ENCODE measurements at regions not wholly inside any gene's neighbourhood (a gene's known extent, or its start where the extent isn't known, plus 50 kb on each side); places are given as distances from the start of the nearest gene placed in this dataset.

DNA sequence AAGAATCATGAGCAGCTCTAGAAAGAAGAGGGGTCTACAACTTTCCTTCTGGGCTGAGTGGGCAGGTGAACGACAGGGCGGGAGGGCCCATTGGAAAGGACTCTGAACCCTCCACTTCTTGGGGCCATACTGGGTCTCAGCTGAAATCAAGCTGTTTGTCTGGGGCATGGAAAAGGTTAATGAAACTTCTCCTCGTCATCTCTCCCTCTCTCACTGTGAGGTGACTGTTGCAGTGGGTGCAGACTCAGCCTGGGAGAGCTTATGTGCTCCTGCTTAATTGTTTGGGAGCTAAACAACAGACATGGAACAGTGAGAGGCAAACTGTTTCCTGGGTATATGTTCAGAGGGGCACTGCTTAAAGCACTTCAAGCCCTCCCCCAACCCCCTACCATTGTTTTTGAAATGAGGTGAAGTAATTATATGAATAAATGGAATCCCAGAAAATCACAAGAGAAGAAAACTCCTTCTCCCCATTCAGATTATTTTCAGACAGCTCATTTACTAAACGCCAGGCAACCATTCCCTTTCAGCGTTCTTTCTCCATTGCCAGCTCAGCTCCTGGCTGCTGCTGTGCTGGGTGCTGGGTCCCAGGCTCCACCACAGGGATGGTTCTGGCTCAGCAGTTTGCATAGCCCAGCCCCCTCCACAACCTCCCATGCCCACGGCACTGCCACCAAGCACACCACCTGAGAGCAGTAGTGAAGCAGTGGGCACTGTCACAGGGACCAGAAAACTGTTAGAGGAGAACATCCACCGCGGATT lies 444.9 kb upstream of the TBL1XR1 start:
- peak overlapping the region; percentile 93 for H2AFZ ChIP-seq (ENCODE audit: low read length)

More for the DNA sequence above, 444.9 kb upstream of the TBL1XR1 start:
- Histone ChIP-seq H2BK120ac (replicated peaks; ENCODE audit: low read depth, low read length) (no peak overlapping the region), H4K91ac (replicated peaks; ENCODE audit: insufficient read length, low read length) (peak overlapping the region; percentile 6), H3K9me3 (ENCODE audit: insufficient read depth in 2 of 2, low read depth in 1 of 2, low read length in 1 of 2) (no peaks in the 10 kb centered on the region), H4K8ac (ENCODE audit: extremely low read depth, insufficient read depth, low read length) (no peak overlapping the region), H3K18ac (ENCODE audit: extremely low read depth, low read length) (0 out of 2 replicates have a peak overlapping the region, but pooled peaks have one; percentile 13), H3K4ac (replicated peaks; ENCODE audit: insufficient read length, low read depth, low read length) (no peak overlapping the region), H3K4me2 (ENCODE audit: insufficient read depth in 1 of 2, low read depth in 2 of 2, low read length in 2 of 2) (no peak overlapping the region), H3K23ac (ENCODE audit: insufficient read length) (no peak overlapping the region), H3K4me1 (replicated peaks in 1 of 4; ENCODE audit: control insufficient read depth in 3 of 4, insufficient read depth in 4 of 4, low read length in 3 of 4) (peaks cover 0 to 5% (median 0%) of the 10 kb centered on the region in 4 experiments; a peak in 2 of 7 replicates), H4K5ac (ENCODE audit: insufficient read length, low read depth, low read length) (peak overlapping the region; percentile 5), H3K14ac (ENCODE audit: insufficient read length) (no peak overlapping the region), H2BK5ac (ENCODE audit: low read depth, low read length) (no peak overlapping the region), H3K36me3 (ENCODE audit: control insufficient read depth in 2 of 4, insufficient read depth in 4 of 4, low read length in 3 of 4) (no peaks in the 10 kb centered on the region), H3K9ac (replicated peaks in 1 of 4; ENCODE audit: extremely low read depth in 1 of 4, low read depth in 3 of 4, low read length in 3 of 4) (no peak overlapping the region), H4K20me1 (replicated peaks in 1 of 2; ENCODE audit: control insufficient read depth in 1 of 2, insufficient read depth in 2 of 2, low read length in 2 of 2) (no peaks in the 10 kb centered on the region), H3K79me1 (ENCODE audit: low read depth, low read length) (no peaks in the 10 kb centered on the region), H2BK20ac (ENCODE audit: low read length) (no peak overlapping the region), H3K27me3 (replicated peaks in 1 of 4; ENCODE audit: control insufficient read depth in 3 of 4, extremely low read depth in 1 of 4, insufficient read depth in 3 of 4, low read length in 3 of 4) (no peaks in the 10 kb centered on the region), H2BK12ac (ENCODE audit: low read depth, low read length) (peak overlapping the region; percentile 42; the same call in 1 of the 2 replicates), H3K23me2 (ENCODE audit: low read depth, low read length) (no peaks in the 10 kb centered on the region), H3K79me2 (ENCODE audit: control insufficient read depth in 1 of 2, insufficient read depth in 2 of 2, low read length in 2 of 2) (no peaks in the 10 kb centered on the region), H2AK5ac (ENCODE audit: low read depth, low read length) (no peak overlapping the region), H3K4me3 (ENCODE audit: extremely low read depth in 1 of 4, insufficient read depth in 2 of 4, low read depth in 3 of 4, low read length in 4 of 4) (no peak overlapping the region), H3K27ac (ENCODE audit: low read depth, low read length) (no peak overlapping the region), H3K56ac (replicated peaks; ENCODE audit: insufficient read length, low read depth, low read length) (no peak overlapping the region), H2BK15ac (ENCODE audit: low read length) (no peak overlapping the region; the same call in 1 of the 2 replicates)
- ChIA-PET CTCF (ENCODE audit: partially characterized antibody) (interaction anchor here (0.6 to 1.3 kb wide), 2 partner anchors 17 to 441 kb away, joined by 3 read pairs; no protein-coding TSS in a partner anchor), POLR2A (ENCODE audit: partially characterized antibody) (no interaction called here)
- TF ChIP-seq SIN3A (conservative IDR thresholded peaks at IDR 0.05 in 1 of 2, IDR thresholded peaks at IDR 0.05 in 1 of 2; ENCODE audit: low read depth in 1 of 2, low read length in 2 of 2) (no peak), RXRA (IDR thresholded peaks at IDR 0.05; ENCODE audit: insufficient read depth, low read depth, low read length) (no peak), SIRT6 (IDR thresholded peaks at IDR 0.05; ENCODE audit: low read length) (no peak), SUZ12 (IDR thresholded peaks at IDR 0.05; ENCODE audit: low read length) (no peak), RNF2 (IDR thresholded peaks at IDR 0.05; ENCODE audit: borderline replicate concordance, low read depth, low read length, missing control alignments, poor library complexity, severe bottlenecking) (no peak), FOSL1 (IDR thresholded peaks at IDR 0.05; ENCODE audit: insufficient read depth, low read depth, low read length) (no peak), BACH1 (IDR thresholded peaks at IDR 0.05; ENCODE audit: low read length) (no peak), CBX5 (IDR thresholded peaks at IDR 0.05; ENCODE audit: low read depth, low read length) (no peak), CEBPB (IDR thresholded peaks at IDR 0.05; ENCODE audit: low read depth, low read length) (no peak), KDM5A (IDR thresholded peaks at IDR 0.05; ENCODE audit: low read length) (no peak), CHD1 (IDR thresholded peaks at IDR 0.05; ENCODE audit: low read depth, low read length) (no peak), RFX5 (IDR thresholded peaks at IDR 0.05; ENCODE audit: borderline replicate concordance, low read depth, low read length) (no peak), POLR2AphosphoS5 (IDR thresholded peaks at IDR 0.05; ENCODE audit: low read depth, low read length) (no peak), TCF12 (IDR thresholded peaks at IDR 0.05; ENCODE audit: low read depth, low read length) (no peak)
- WGBS, 2 experiments (ENCODE audit: extremely low coverage in 1 of 2, insufficient coverage in 1 of 2, insufficient read length in 1 of 2, insufficient replicate concordance in 2 of 2, low coverage in 1 of 2, low lambda C conversion rate in 2 of 2, missing lambda C conversion rate in 1 of 2), result 91% methylated on average over 8 of the region's 8 CpGs; no CpG with 5 or more reads in 1 of the 2 experiments
- FAIRE-seq (no peak), DNase-seq (ENCODE audit: low read depth in 1 of 2, low spot score in 2 of 2) (no peak)
